ENCODE measurements at regions not wholly inside any gene's neighbourhood (a gene's known extent, or its start where the extent isn't known, plus 50 kb on each side); places are given as distances from the start of the nearest gene placed in this dataset.
"Not testable (repeated sequence)": the region's sequence is repeated elsewhere in the genome, so short reads cannot be mapped to it uniquely, and the experiment has no call there.

DNA sequence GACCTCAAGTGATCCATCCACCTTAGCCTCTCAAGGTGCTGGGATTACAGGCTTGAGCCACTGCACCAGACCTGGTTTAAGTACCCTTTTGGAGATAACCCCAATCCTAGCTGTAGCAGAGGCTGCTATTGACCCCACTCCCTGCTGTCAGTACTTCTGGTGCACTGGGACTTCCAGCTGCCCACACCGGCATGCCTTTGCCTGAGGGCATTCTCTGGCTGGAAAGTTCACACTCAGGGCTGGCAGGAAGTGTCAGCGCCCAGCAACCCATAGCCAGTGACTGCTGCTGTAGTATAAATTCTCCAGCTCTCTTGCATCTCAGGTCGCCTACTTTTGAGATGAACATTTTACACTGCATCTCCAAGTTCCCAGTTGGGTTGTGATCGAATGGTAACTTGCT, 75.3 kb downstream of the UTRN start:
- DNase-seq = no peak

DNA sequence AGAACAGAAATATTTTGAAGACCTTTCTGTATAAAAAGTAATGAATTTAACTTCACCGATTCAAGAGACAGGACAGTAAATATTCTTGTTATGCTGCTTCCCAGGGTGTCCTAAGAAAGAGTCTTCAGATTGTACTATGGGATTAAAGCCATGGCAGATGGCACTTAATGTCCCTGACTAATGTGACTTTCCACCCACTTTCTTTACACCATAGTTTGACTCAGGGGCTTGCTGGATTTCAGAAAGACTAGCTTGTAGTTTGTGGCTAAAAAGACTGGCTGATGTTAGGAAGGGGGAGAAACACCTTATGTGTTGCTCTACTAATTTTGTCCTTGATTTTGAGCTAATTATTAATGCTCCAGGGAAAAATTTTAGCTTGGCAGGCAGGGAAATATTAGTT, 75.9 kb downstream of the UTRN start:
- DNase-seq = no peak

DNA sequence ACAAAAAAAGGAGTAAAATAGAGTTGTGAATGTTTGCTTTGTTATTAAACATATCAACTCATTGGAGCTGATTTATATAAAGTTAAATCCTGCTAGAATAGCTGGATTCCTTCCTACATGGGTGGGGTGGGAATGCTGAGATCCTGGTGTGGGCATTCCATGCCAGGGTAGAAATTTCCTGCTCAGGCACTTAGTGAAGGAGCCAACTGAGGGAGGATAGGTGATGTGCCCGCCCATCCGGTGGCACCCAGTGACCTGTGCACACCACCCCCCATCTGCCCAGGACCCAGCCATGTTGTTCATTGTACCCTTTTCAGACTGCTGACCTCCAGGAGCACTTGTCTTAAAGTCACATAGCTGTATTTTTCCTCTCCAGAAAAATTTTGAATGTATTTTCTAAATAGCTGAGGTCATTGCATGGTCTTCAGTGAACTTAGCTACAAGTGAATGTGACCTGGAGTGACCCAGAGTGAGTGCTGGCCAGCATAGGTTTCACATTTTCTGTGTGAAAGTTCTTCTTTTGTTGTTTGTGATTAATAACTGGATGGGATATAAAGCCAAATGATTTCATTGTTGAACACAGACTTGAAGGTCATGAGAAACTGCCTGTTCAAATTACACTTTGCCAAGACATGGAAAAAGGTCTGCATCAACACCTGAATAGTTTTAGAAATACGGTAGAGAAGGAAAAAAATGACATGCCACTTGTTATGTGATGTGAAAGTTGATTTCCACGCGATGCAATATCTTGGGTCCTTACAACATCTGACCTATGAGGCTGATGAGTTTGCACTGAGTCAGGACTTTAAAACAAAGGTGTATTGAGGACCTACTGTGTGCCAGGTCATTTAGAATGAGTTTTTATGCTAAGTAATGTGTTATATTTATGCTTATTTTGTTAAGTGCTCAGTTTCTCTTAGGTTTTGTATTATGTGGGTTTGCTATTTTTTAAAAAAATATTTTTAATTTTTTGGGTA, 77.2 kb downstream of the UTRN start:
- no peak for DNase-seq

DNA sequence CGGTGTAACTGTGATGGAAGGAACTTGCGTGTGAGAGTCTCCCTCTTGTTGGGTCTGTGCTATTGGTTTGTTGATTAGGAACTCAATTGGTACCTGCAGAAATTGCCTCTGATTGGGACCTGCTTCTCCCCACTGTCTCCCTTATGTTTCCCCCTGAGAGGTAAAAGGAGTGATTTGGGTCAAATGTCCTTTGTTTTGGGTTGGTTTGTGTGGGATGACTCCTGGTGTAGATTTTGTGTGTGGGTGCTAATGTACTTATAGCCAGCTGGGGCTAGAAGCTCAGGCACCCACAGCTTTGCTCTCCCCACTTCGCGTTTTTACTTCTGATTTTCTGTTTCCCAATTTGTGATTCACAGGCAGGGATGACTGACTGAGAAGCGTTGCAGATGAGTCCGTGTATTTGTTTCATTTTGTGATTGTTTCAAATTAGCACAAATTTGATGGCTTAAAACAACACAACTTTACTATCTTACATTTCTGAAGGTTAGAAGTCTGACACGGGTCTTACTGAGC, 79.1 kb downstream of the UTRN start:
- DNase-seq = no peak

DNA sequence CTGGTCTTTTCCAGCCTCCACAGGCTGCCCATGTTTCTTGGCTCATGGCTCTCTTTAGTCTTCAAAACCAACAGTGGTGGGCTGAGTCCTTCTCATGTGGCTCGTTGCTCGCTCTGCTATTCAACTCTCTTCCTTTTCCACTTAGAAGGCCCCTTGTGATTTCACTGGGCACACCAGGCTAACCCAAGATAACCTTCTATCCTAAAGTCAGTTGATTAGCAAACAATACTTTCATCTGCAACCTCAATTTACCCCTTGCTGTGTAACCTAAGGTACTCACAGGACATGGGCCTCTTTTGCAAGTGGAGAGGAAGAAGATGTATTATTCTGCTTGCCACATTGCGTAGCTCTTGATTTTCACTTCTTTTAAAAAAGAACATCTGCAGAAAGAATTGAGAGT, 79.6 kb downstream of the UTRN start:
- no peak for DNase-seq

DNA sequence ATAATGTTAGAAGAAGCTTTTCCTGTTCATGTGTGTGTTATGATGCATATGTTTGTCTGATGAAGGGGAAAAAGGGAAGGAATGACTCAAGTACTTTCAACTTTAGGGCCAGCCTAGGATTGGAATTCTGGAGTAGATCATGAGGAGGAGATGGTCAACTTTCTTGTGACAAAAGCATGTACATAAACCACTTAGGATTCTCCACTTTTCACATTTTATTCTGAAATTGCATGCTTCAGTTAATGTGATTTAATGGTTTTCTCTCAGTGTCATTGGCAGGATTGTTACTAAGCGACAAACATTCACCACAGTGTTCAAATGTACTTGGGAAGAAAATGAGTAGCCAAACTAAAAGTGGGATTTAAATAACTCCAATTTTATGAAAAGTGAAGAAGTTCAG, 80.1 kb downstream of the UTRN start:
- DNase-seq = no peak

DNA sequence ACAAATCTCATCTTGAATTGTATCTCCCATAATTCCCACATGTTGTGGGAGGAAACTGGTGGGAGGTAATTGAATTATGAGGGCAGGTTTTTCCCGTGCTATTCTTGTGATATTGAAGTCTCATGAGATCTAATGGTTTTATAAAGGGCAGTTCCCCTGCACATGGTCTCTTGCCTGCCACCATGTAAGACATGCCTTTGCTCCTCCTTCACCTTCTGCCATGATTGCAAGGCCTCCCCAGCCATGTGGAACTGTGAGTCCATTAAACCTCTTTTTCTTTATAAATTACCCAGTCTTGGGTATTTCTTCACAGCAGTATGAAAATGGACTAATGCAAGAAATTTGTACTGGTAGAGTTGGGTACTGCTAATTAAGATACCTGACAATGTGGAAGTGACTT, 84.6 kb downstream of the UTRN start:
- DNase-seq = not testable (repeated sequence)

DNA sequence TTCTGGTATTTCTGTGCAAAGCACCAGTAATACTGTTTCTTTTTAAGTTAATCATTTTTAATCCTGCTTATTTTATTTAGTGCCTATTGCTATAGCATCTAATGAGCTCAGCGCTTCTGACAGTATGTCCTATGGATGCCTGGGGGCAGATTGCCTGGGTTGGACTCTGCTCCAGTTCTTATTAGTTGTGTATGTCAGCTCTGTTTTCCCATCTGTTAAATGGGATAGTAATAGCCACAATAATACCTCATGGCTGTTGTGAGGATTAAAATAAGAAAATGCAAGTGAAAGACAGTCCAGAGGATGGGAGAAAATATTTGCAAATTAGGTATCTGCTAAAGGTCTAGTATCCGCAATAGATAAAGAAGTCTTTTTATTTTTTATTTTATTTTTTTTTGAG, 87.0 kb downstream of the UTRN start:
- DNase-seq = no peak

DNA sequence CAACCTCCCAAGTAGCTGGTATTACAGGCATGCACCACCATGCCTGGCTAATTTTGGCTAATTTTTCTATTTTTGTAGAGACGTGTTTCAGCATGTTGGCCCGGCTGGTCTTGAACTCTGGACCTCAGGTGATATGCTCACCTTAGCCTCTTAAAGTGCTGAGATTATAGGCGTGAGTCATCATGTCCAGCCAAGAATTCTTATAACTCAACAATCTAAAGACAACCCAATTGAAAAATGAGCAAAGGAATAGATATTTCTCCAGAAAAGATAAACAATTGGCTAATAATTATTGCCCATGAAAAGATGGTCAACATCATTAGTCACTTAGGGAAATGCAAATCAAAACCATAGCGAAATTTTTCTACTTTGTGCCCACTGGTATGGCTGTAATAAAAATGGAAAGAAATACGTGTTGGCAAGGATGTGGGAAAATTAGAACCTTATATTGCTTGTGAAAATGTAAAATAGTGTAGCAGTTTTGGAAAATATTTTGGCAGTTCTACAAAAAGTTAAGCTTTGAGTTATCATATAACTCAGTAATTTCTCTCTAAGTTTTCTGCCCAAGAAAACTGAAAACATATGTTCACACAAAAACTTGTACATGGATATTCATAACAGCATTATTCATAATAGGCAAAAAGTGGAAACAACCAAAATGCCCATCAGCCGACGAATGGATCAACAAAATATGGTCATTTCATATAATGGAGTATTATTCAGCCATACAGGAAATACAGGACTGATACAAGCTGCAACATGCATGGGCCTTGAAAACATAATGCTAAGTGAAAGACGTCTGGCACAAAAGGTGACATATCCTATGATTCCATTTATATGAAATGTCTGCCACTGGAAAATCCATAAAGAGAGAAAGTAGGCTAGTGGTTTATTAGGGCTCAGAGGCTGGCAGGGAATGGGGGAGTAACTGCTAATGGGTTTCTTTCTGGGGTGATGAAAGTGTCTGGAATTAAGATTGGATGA, 87.8 kb downstream of the UTRN start:
- no peak for DNase-seq

DNA sequence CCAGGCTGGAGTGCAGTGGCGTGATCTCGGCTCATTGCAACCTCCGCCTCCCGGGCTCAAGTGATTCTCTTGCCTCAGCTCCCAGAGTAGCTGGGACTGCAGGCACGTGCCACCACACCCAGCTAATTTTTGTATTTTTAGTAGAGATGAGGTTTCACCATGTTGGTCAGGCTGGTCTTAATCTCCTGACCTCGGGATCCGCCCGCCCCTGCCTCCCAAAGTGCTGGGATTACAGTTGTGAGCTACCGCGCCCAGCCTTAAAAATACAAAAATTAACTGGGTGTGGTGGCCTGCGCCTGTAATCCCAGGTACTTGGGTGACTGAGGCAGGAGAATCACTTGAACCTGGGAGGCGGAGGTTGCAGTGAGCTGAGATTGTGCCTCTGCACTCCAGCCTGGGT, 89.4 kb downstream of the UTRN start:
- DNase-seq = not testable (repeated sequence)

DNA sequence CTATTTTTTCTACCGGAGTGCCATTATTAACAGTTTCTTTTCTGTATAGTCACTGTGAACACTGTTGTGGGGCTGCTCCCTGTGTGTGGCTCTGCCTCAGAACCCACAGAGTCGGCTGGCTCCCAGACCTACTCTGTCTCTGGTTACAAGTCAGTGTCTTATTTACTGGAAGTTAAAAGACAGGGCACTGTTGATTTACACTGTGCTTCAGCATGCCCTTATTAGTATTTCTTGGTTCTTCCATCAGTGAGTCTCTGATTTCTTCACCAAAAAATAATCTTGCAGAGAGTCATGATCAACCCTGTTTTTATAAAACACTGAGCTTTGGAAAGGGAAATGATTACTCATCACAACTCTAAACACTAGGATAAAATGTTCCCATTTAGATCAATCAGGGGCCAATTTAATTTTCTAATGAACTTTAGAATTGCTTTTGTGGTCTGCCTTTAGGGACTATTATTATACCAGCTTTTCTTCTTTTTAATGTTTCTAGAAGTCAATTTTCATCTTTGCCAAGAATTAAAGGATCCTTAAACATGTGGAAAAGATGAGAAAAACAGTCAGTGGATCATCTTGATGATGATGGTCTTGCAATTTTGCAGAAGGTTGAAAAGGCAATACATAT, 92.6 kb downstream of the UTRN start:
- no peak for DNase-seq

DNA sequence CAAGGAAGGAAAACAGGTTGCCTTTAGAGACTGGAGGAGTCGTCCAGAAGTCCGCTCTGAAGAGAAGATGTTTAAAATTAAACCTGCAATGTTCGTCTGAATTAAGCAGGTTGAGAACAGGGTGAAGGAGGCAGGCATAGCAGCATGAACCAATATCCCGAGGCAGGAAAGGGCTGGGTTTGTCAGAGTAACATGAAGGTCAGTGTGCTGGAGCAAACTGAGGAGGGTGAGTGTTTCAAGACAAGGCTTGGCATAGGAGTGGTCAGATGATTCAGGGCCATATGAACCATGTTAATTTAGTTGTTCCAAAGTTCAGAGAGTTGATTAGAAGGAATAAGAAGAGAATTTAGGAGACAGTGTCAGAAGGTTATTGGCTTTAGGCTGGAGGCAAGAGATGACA, 93.3 kb downstream of the UTRN start:
- DNase-seq = no peak

DNA sequence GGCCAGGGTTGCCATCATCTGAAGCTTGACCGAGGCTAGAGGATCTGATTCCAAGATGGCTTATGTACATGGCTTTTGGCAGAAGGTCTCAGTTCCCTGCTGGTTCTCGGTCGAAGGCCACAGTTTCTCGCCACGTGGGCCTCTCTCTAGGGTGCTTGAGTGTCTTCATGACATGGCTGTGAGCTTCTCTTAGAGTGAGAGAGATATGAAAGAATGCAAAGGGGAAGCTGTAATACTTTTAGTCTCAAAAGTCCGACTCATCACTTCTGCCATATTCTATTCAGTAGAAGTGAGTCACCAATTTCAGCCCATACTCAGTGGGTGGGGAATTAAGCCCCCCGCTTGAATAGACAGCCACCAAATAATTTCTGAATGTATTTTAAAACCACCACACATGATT, 94.2 kb downstream of the UTRN start:
- DNase-seq = no peak

DNA sequence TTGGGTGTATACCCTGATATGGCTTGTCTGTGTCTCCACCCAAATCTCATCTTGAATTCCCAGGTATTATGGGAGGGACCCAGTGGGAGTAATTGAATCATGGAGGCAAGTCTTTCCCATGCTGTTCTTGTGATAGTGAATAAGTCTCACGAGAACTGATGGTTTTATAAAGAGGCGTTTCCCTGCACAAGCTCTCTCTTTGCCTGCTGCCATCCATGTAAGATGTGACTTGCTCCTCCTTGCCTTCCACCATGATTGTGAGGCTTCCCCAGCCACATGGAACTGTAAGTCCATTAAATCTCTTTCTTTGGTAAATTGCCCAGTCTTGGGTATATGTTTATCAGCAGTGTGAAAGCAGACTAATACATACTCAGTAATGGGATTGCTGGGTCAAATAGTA, 96.4 kb downstream of the UTRN start:
- not testable (repeated sequence) for DNase-seq

DNA sequence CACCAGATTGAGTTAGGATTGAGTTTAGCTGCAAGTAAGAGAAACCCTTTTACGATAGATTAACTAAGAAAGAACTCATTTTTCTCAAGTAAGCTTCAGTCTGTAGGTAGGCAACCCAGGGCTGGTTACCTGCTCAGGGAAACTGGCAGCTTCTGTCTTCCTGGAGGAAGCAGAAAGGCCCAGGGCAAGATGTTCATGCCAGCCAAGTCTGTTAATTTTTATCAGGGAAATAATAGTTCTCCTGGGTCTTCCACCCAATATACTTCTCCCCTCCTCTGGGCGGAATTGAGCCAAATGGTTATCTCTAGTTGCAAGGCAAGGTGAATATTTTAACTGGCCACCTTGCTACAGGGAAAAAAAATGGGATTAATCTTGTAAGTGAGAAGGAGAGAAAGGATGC, 98.2 kb downstream of the UTRN start:
- no peak for DNase-seq

DNA sequence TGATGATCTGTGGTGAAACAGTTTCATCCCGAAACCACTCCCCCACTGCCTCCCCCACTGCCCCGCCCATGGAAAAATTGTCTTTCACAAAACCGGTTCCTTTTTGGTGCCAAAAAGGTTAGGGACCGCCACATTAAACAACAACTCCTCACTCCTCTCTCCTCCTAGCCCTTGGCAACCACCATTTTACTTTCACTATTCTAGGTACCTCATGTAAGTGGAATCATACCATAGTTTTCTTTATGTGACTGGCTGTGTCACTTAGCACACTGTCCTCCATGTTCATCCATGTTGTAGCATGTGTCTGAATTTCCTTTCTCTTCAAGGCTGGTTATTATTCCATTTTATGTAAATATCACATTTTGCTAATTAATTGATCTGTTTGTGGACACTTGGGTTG, 99.3 kb downstream of the UTRN start:
- no peak for DNase-seq

DNA sequence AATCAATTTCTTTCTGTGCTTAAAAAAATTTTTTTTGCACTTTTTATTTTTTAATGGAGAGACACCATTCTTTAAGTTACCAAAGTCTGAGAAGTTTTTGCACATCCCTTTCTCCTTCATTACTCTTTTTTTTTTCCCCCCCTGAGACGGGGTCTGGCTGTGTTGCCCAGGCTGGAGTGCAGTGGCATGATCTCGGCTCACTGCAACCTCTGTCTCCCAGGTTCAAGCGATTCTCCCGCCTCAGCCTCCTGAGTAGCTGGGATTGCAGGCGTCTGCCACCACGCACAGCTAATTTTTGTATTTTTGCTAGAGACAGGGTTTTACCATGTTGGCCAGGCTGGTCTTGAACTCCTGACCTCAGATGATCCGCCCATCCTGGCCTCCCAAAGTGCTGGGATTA, 104.3 kb downstream of the UTRN start:
- DNase-seq = not testable (repeated sequence)

DNA sequence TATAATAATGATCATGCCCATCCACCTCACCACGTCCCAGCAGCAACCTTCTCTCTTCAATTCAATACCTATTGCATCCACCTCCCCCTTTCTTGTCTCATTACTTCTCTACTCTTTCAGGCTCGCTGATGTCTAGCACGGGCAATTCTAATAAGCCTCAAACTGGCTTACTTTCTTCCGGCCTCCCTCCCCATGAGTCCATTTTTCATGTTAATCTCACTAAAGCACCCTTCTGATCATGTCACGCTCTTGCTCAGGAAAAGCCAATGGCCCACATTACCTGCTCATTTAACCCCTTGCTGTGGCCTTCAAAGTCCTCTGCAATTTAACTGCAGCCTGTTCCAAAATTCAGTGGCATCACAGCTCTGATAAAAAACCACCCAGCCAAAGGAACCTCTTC, 105.1 kb downstream of the UTRN start:
- no peak for DNase-seq

DNA sequence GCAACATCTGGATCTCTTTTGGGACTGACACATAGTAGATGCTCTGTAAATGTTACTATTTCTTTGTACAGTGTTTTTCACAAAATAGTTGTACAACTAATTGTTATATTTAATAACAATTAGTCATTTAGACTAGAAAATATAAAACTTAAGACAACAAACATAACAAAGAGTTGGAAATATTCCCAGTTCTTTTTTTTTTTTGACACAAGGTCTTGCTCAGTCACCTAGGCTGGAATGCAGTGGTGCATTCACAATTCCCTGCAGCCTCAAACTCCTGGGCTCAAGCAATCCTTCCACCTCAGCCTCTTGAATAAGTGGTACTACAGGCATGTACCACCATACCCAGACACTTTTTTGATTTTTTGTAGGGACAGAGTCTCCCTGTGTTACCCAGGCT, 105.8 kb downstream of the UTRN start:
- DNase-seq = no peak

DNA sequence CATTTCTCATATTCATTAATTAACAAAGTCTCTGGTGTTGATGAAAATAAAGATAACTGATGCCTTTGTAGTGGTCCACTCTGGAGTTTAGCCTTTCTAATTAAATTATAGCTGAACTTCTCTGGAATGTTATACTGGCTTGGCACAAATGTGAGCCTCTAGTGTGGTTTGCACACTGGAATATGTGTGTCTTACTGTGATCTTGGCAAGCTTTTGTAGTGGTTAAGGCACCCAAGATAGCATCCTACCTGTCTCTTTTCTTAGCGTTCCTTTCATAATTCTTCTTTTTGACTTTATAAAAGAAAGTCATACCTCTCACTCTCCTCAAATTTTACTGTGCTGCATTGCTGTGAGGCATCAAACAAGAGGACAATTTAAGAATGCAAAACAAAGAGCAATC, 107.4 kb downstream of the UTRN start:
- no peak for DNase-seq

DNA sequence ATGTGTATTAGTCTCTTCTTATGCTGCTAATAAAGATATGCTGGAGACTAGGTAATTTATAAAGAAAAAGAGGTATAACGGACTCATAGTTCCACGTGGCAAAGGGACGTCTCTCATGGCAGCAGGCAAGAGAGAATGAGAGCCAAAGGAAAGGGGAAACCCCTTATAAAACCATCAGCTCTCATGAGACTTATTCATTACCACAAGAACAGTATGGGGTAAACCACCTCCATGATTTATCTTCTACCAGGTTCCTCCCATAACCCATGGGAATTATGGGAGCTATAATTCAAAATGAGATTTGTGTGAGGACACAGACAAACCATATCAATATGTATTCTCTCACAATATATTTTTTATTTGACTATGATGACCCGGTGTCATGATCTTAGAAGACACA, 109.1 kb downstream of the UTRN start:
- no peak for DNase-seq

DNA sequence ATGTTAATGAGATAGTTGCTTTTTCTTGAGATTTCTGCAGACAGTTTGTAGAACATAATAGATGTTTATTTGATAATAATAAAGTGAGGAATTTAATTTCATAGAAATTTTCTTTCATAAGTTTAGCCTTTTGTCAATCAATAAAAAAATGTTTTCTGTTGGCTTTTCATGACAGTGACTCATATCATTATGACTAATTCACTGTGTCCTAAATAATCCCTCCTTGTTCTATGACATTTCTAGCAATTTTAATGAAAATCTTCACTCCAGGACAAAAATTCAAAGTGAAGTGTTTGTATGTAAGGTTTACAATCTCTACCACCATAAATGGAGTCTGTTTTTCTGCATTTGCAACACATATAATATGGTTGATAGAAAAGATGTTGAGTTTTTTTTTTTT, 109.9 kb downstream of the UTRN start:
- no peak for DNase-seq

DNA sequence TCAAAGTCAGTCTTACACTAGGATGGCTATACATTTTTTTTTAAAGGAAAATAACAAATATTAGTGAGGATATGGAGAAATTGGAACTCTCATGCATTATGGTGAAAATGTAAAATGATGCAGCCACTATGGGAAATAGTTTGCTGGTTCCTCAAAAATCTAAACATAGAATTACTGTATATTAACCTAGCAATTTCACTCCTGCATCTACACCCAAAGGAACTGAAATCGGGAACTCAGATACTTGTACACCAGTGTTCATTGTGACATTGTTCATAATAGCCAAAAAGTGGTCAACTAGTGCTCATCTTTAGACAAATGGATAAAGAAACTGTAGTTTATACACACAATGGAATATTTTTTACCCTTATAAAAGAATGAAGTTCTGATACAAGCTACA, 110.7 kb downstream of the UTRN start:
- DNase-seq = no peak
